Progenitor cell of endocrine pancreas (in vitro differentiated cells): ENCODE measurements at regions not wholly inside any gene's neighbourhood (a gene's known extent, or its start where the extent isn't known, plus 50 kb on each side); places are given as distances from the start of the nearest gene placed in this dataset.

ENCODE experiments used
- DNase-seq: peaks from one replicate; pipeline ENCODE4 v3.0.0; 2021; ENCODE audit warnings: low spot score; ENCODE audit not compliant: unreplicated experiment
- H3K27ac Mint-ChIP-seq: 2 replicates; pipeline ENCODE4 v1.8.0; 2021; ENCODE audit warnings: mild to moderate bottlenecking, moderate library complexity, mixed read lengths
- H3K27me3 Mint-ChIP-seq: 2 replicates; pipeline ENCODE4 v1.8.0; 2021; ENCODE audit warnings: mixed read lengths
- H3K36me3 Mint-ChIP-seq: 2 replicates; pipeline ENCODE4 v1.8.0; 2022; ENCODE audit warnings: mixed read lengths; ENCODE audit not compliant: insufficient read depth
- H3K4me1 Mint-ChIP-seq: 2 replicates; pipeline ENCODE4 v1.8.0; 2021; ENCODE audit warnings: low read depth, mixed read lengths
- H3K4me3 Mint-ChIP-seq: 2 replicates; pipeline ENCODE4 v1.8.0; 2021; ENCODE audit warnings: low read depth, mild to moderate bottlenecking, moderate library complexity, mixed read lengths
- H3K9me3 Mint-ChIP-seq: 2 replicates; pipeline ENCODE4 v1.8.0; 2021; ENCODE audit warnings: low read depth, mixed read lengths
- TF ChIP-seq, protein P1 (sequence below): fragments of 200-600 bp; sonication (generic); IDR thresholded peaks from one replicate; pipeline ENCODE4 v1.5.0; 2021; ENCODE audit warnings: antibody characterized with exemption, mild to moderate bottlenecking; ENCODE audit not compliant: unreplicated experiment

DNA sequence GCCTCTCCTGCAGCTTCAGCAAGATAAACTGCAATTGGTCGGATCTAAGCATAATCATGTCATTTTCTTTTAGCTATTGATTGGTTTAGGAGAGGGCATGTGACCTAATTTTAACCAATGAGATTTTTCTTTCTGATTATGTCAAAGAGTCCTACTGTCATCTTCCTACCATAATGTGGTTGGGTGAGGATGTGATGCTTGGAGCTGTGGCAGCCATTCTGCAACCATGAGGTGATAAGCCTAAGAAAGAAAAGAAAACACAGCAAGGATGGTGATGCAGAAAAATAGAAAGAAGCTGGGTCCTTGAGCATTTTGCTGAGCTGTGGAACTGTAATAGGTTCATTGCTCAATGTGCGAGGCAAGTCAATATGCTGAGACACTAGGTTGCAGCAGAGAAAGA is 121.7 kb upstream of the CRHR1 start:
- DNase-seq: no peak
- Mint-ChIP-seq H3K36me3 (no peaks in the 10 kb centered on the region), H3K27me3 (peaks cover 15% of the 10 kb centered on the region), H3K9me3 (peaks cover 4% of the 10 kb centered on the region), H3K27ac (no peak overlapping the region), H3K4me3 (no peak overlapping the region), H3K4me1 (no peaks in the 10 kb centered on the region)
- TF ChIP-seq, protein P1, sequence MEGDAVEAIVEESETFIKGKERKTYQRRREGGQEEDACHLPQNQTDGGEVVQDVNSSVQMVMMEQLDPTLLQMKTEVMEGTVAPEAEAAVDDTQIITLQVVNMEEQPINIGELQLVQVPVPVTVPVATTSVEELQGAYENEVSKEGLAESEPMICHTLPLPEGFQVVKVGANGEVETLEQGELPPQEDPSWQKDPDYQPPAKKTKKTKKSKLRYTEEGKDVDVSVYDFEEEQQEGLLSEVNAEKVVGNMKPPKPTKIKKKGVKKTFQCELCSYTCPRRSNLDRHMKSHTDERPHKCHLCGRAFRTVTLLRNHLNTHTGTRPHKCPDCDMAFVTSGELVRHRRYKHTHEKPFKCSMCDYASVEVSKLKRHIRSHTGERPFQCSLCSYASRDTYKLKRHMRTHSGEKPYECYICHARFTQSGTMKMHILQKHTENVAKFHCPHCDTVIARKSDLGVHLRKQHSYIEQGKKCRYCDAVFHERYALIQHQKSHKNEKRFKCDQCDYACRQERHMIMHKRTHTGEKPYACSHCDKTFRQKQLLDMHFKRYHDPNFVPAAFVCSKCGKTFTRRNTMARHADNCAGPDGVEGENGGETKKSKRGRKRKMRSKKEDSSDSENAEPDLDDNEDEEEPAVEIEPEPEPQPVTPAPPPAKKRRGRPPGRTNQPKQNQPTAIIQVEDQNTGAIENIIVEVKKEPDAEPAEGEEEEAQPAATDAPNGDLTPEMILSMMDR: no peak

DNA sequence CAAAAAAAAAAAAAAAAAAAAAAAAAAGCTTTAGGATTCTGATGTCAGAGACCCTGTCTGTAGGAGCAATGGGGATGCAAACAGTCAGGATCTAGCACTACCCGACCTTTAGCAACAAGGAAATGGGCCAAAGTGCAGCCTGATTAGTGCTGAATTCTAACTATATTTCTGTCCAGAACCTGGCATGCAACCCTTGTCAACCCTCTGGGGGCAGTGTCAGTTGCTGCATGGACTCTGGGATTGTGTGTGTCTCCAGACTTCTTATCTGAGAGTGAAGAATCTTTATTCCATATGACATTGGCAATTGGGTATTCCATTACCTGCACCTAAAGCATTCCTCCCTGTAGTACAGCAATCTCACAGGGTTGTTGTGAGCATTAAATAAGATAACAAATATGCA is 120.3 kb upstream of the CRHR1 start:
- no peaks in the 10 kb centered on the region for H3K4me1 Mint-ChIP-seq
- no peak overlapping the region for H3K4me3 Mint-ChIP-seq
- no peak for DNase-seq
- H3K27ac Mint-ChIP-seq: no peak overlapping the region
- peaks cover 4% of the 10 kb centered on the region for H3K9me3 Mint-ChIP-seq
- H3K36me3 Mint-ChIP-seq: no peaks in the 10 kb centered on the region
- TF ChIP-seq, protein P1: no peak
- H3K27me3 Mint-ChIP-seq: peaks cover 25% of the 10 kb centered on the region

DNA sequence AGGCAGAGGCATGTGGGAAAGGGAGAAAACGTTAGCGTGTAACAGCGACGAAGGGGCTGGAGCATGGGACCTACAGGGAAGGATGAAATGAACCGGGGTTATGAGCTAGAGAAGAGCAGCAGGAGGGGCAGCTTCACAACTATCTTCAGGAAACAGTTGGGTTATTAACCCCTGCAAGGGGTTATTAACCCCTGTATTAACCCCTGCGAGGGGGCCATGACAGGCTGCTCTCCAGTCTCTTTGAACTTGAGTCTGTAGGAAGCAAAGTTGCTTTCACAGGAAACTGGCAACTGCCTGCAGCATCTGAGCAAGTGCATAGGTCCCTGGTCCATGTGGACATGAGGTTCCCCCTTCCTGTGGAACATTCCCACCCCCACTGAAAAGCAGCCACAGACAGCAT is 119.2 kb upstream of the CRHR1 start:
- TF ChIP-seq, protein P1: no peak
- peaks cover 32% of the 10 kb centered on the region for H3K27me3 Mint-ChIP-seq
- H3K36me3 Mint-ChIP-seq: no peaks in the 10 kb centered on the region
- H3K27ac Mint-ChIP-seq: no peak overlapping the region
- DNase-seq: no peak
- H3K9me3 Mint-ChIP-seq: peaks cover 4% of the 10 kb centered on the region
- no peaks in the 10 kb centered on the region for H3K4me1 Mint-ChIP-seq
- H3K4me3 Mint-ChIP-seq: no peak overlapping the region

DNA sequence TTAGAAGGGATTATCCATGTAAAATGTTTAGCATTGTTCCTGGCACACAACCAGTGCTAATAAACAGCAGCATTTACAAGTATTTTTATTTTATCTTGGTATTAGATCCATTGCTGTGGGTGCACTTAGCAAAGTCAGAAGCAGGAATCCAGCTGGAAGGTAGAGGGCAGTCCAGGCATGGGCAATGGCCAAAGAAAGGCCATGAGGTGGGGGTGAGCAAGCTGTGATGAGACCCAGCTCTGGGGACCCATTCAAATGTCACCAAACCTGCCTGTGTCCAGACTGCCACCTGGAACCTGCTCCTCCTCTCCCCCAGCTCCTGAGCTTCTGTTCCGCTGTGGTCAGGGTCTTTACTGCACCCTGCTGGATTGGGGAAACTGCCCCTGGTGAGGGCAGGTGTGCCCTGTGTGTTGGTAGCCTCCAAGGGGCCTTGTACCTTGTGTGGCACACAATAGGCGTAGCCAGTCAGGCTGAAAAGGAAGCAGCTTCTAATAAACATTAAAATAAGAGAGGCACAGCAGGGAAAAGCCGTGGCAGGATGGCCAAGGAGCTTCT is 118.0 kb upstream of the CRHR1 start:
- H3K4me1 Mint-ChIP-seq: no peaks in the 10 kb centered on the region
- DNase-seq: no peak
- peaks cover 30% of the 10 kb centered on the region for H3K27me3 Mint-ChIP-seq
- TF ChIP-seq, protein P1: no peak
- no peak overlapping the region for H3K4me3 Mint-ChIP-seq
- H3K27ac Mint-ChIP-seq: no peak overlapping the region
- peaks cover 4% of the 10 kb centered on the region for H3K9me3 Mint-ChIP-seq
- H3K36me3 Mint-ChIP-seq: no peaks in the 10 kb centered on the region

DNA sequence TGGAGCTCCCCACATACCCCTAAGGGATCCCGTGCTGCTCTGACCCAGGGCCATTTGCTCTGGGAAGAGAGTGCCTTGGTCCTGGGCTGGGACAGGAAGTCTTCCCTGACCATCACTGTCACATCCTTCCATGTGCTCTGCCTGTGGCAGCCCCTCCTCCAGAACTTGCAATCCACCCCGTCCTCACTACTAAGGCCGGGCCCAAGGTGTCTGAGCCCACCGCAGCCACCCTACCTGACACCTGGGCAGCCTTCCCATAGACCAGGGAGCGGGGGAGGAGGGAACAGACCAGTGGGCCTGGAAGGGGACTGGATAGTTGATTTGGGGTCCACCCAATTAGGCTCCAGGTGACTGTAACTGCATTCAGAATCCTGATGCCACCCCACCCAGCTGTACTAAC is 117.5 kb upstream of the CRHR1 start:
- TF ChIP-seq, protein P1: no peak
- Mint-ChIP-seq H3K27me3 (peaks cover 28% of the 10 kb centered on the region), H3K36me3 (no peaks in the 10 kb centered on the region), H3K9me3 (peaks cover 4% of the 10 kb centered on the region), H3K27ac (no peak overlapping the region), H3K4me1 (no peaks in the 10 kb centered on the region), H3K4me3 (no peak overlapping the region)
- DNase-seq: no peak
